OCI-LY3 (cell line): ENCODE measurements at regions not wholly inside any gene's neighbourhood (a gene's known extent, or its start where the extent isn't known, plus 50 kb on each side); places are given as distances from the start of the nearest gene placed in this dataset.

Experiments
- H2AFZ ChIP-seq: fragments of 200-600, 300-600 bp; shearing (Covaris generic); 2 replicates; pipeline ENCODE4 v1.6.0; 2014; ENCODE audit warnings: antibody characterized with exemption, low read depth, low read length
- H3K27ac ChIP-seq: fragments of 200-600, 300-600 bp; sonication (generic); 2 replicates; pipeline ENCODE4 v1.5.1; 2014; ENCODE audit warnings: mild to moderate bottlenecking, low read length, moderate library complexity, mixed read lengths
- H3K27me3 ChIP-seq: fragments of 200-600, 300-600 bp; sonication (generic); 2 replicates; pipeline ENCODE4 v1.6.1; 2014; ENCODE audit warnings: low read depth, low read length, mixed read lengths
- H3K36me3 ChIP-seq: fragments of 200-600, 300-600 bp; sonication (generic); replicated peaks from 2 replicates; pipeline ENCODE3; 2014; ENCODE audit warnings: low read depth, low read length, mixed read lengths
- H3K4me1 ChIP-seq: fragments of 300-600, 200-600 bp; sonication (generic); 2 replicates; pipeline ENCODE4 v1.6.1; 2014; ENCODE audit warnings: low read length, mixed read lengths
- H3K4me2 ChIP-seq: fragments of 200-600, 300-600 bp; sonication (generic); 2 replicates; pipeline ENCODE4 v1.6.1; 2014; ENCODE audit warnings: low read length, mixed read lengths
- H3K4me3 ChIP-seq: fragments of 300-600, 200-600 bp; sonication (generic); 2 replicates; pipeline ENCODE4 v1.5.1; 2014; ENCODE audit warnings: antibody characterized with exemption, mild to moderate bottlenecking, low read length, moderate library complexity
- H3K79me2 ChIP-seq: fragments of 300-600, 200-600 bp; shearing (Covaris generic); 2 replicates; pipeline ENCODE4 v1.6.1; 2014; ENCODE audit warnings: mild to moderate bottlenecking, low read length, mixed read lengths
- H3K9ac ChIP-seq: fragments of 300-600, 200-600 bp; shearing (Covaris generic); 2 replicates; pipeline ENCODE4 v1.6.0; 2014; ENCODE audit warnings: mild to moderate bottlenecking, low read length, moderate library complexity
- H3K9me3 ChIP-seq: fragments of 200-600, 300-600 bp; shearing (Covaris generic); 2 replicates; pipeline ENCODE4 v1.6.1; 2014; ENCODE audit warnings: low read length, mixed read lengths; ENCODE audit not compliant: insufficient read depth
- H4K20me1 ChIP-seq: fragments of 200-600, 300-600 bp; sonication (generic); 2 replicates; pipeline ENCODE4 v1.6.1; 2016; ENCODE audit warnings: low read length, mixed read lengths; ENCODE audit not compliant: insufficient read depth
- CTCF ChIP-seq: fragments of 200-600, 300-600 bp; sonication (generic); IDR thresholded peaks from 2 replicates; pipeline ENCODE4 v1.5.1; 2014; ENCODE audit warnings: antibody characterized with exemption, low read length, low read depth
- EZH2phosphoT487 ChIP-seq: fragments of 200-600 bp; shearing (Covaris generic); IDR thresholded peaks from 2 replicates; pipeline ENCODE4 v1.6.1; 2018; ENCODE audit warnings: antibody characterized with exemption, mixed run types, low read depth

GRCh38 chr11:76732643-76733042 is 50.5 kb upstream of the TSKU start:
- Histone ChIP-seq H3K9me3 (no peaks in the 10 kb centered on the region), H3K27me3 (peaks cover 32% of the 10 kb centered on the region), H3K27ac (no peak overlapping the region), H3K4me3 (no peak overlapping the region), H3K79me2 (no peaks in the 10 kb centered on the region), H2AFZ (no peak overlapping the region), H3K9ac (no peak overlapping the region), H3K36me3 (no peaks in the 10 kb centered on the region), H4K20me1 (0 out of 2 replicates have a peak, but pooled peaks cover 4% of the 10 kb centered on the region), H3K4me2 (no peak overlapping the region), H3K4me1 (peaks cover 7% of the 10 kb centered on the region)
- TF ChIP-seq CTCF (no peak), EZH2phosphoT487 (no peak)
